Endothelial cell of umbilical vein (primary cell): ENCODE measurements at regions not wholly inside any gene's neighbourhood (a gene's known extent, or its start where the extent isn't known, plus 50 kb on each side); places are given as distances from the start of the nearest gene placed in this dataset.

Source experiments
- EZH2 ChIP-seq: IDR thresholded peaks from 2 replicates; pipeline ENCODE4 v1.6.1; 2012; ENCODE audit warnings: borderline replicate concordance, low read depth, mild to moderate bottlenecking, moderate library complexity, low read length, inconsistent platforms; ENCODE audit not compliant: severe bottlenecking
- FOS ChIP-seq: IDR thresholded peaks from 2 replicates; pipeline ENCODE4 v1.6.1; 2011; ENCODE audit warnings: mild to moderate bottlenecking, low read length, moderate library complexity, borderline replicate concordance; ENCODE audit not compliant: insufficient read depth
- GATA2 ChIP-seq: IDR thresholded peaks from 2 replicates; pipeline ENCODE4 v1.7.0; 2011; ENCODE audit warnings: low read depth, mild to moderate bottlenecking, moderate library complexity, mixed read lengths, low read length; ENCODE audit not compliant: insufficient read length, insufficient read depth
- JUN ChIP-seq: IDR thresholded peaks from 2 replicates; pipeline ENCODE4 v1.6.1; 2011; ENCODE audit warnings: borderline replicate concordance, low read depth; ENCODE audit not compliant: insufficient read length, insufficient read depth
- MAX ChIP-seq: IDR thresholded peaks from 2 replicates; pipeline ENCODE4 v1.6.1; 2011; ENCODE audit not compliant: insufficient read depth, insufficient read length
- MYC ChIP-seq: IDR thresholded peaks from one replicate; pipeline ENCODE4 v1.6.1; 2011; ENCODE audit warnings: mild to moderate bottlenecking, low read depth, low read length
- POLR2A ChIP-seq: IDR thresholded peaks from 2 replicates; pipeline ENCODE4 v1.6.1; 2012; ENCODE audit warnings: low read depth, mild to moderate bottlenecking, control low read depth, low read length
- POLR2AphosphoS5 ChIP-seq: IDR thresholded peaks from 2 replicates; pipeline ENCODE4 v1.6.1; 2012; ENCODE audit warnings: low read depth, mild to moderate bottlenecking, control low read depth, low read length, moderate library complexity; ENCODE audit not compliant: insufficient read depth
- TF ChIP-seq, protein P1 (sequence below), 2 donors: IDR thresholded peaks; 1 replicate in 1 of 2; 2 replicates in 1 of 2; pipeline ENCODE4 v1.5.1; 2011; ENCODE audit warnings: low read length in 2 of 2, mild to moderate bottlenecking in 2 of 2, moderate library complexity in 2 of 2, control low read depth in 1 of 2, inconsistent platforms in 1 of 2, low read depth in 1 of 2; ENCODE audit not compliant: insufficient read depth in 1 of 2; ENCODE audit errors: extremely low read depth in 1 of 2

- TF ChIP-seq, protein P1, sequence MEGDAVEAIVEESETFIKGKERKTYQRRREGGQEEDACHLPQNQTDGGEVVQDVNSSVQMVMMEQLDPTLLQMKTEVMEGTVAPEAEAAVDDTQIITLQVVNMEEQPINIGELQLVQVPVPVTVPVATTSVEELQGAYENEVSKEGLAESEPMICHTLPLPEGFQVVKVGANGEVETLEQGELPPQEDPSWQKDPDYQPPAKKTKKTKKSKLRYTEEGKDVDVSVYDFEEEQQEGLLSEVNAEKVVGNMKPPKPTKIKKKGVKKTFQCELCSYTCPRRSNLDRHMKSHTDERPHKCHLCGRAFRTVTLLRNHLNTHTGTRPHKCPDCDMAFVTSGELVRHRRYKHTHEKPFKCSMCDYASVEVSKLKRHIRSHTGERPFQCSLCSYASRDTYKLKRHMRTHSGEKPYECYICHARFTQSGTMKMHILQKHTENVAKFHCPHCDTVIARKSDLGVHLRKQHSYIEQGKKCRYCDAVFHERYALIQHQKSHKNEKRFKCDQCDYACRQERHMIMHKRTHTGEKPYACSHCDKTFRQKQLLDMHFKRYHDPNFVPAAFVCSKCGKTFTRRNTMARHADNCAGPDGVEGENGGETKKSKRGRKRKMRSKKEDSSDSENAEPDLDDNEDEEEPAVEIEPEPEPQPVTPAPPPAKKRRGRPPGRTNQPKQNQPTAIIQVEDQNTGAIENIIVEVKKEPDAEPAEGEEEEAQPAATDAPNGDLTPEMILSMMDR (IDR thresholded peaks at IDR 0.05; ENCODE audit: extremely low read depth in 1 of 2, insufficient read depth in 1 of 2, low read depth in 1 of 2, low read length in 2 of 2), result no peak
- no peak for TF ChIP-seq POLR2AphosphoS5
- TF ChIP-seq POLR2A, result no peak
- no peak for TF ChIP-seq FOS
- TF ChIP-seq GATA2, result no peak
- no peak for TF ChIP-seq JUN
- no peak for TF ChIP-seq EZH2
- no peak for TF ChIP-seq MAX
- TF ChIP-seq MYC, result no peak
Measured at GRCh38 chr12:30135776-30136175, 352.0 kb upstream of the TMTC1 start.
